ENCODE measurements at regions not wholly inside any gene's neighbourhood (a gene's known extent, or its start where the extent isn't known, plus 50 kb on each side); places are given as distances from the start of the nearest gene placed in this dataset.

DNA sequence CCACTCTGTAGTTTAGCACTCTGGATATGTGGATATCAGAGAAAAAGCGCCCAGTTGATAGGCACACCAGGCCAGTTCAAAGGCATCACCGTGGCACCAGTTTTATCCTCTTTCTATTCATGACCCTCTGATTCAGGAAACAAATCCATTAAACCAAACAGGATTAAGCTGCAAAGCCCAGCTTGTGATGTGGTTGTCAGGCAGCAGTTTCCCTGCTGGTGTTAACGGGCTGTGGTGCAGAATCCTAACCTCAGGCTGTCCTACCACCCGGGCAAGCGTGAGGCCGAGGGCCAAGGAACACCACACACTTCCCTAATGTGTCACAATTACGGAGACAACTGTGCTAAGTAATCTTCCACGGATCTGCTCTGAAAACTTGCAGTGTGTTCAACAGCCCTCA lies 209.1 kb downstream of the OLFM4 start:
- H3K23me2 ChIP-seq (ENCODE audit: low read depth, low read length), result no peaks in the 10 kb centered on the region
- no peak for FAIRE-seq
- H3K27ac ChIP-seq (ENCODE audit: low read depth, low read length), result no peak overlapping the region
- no peak overlapping the region for H2BK12ac ChIP-seq (ENCODE audit: low read depth, low read length)
- CTCF ChIA-PET (ENCODE audit: partially characterized antibody), result interaction anchor here (1.4 to 2.8 kb wide), 3 partner anchors 13 to 31 kb away, joined by 3 to 11 read pairs (median 8); no protein-coding TSS in a partner anchor
- H3K79me2 ChIP-seq (ENCODE audit: control insufficient read depth in 1 of 2, insufficient read depth in 2 of 2, low read length in 2 of 2), result no peaks in the 10 kb centered on the region
- DNase-seq (ENCODE audit: low read depth in 1 of 2, low spot score in 2 of 2), result no peak
- H2BK5ac ChIP-seq (ENCODE audit: low read depth, low read length), result no peak overlapping the region
- no peaks in the 10 kb centered on the region for H3K36me3 ChIP-seq (ENCODE audit: control insufficient read depth in 2 of 4, insufficient read depth in 4 of 4, low read length in 3 of 4)
- no peak overlapping the region for H3K9ac ChIP-seq (replicated peaks in 1 of 4; ENCODE audit: extremely low read depth in 1 of 4, low read depth in 3 of 4, low read length in 3 of 4)
- H2BK120ac ChIP-seq (replicated peaks; ENCODE audit: low read depth, low read length), result no peak overlapping the region
- H2AK5ac ChIP-seq (ENCODE audit: low read depth, low read length), result no peak overlapping the region
- H3K79me1 ChIP-seq (ENCODE audit: low read depth, low read length), result no peaks in the 10 kb centered on the region
- no peak overlapping the region for H4K91ac ChIP-seq (replicated peaks; ENCODE audit: insufficient read length, low read length)
- no peaks in the 10 kb centered on the region for H4K20me1 ChIP-seq (replicated peaks in 1 of 2; ENCODE audit: control insufficient read depth in 1 of 2, insufficient read depth in 2 of 2, low read length in 2 of 2)
- H3K23ac ChIP-seq (ENCODE audit: insufficient read length), result no peak overlapping the region
- H2BK15ac ChIP-seq (ENCODE audit: low read length), result no peak overlapping the region
- H3K56ac ChIP-seq (replicated peaks; ENCODE audit: insufficient read length, low read depth, low read length), result no peak overlapping the region
- no peak overlapping the region for H4K5ac ChIP-seq (ENCODE audit: insufficient read length, low read depth, low read length)
- no peak overlapping the region for H2BK20ac ChIP-seq (ENCODE audit: low read length)
- H3K18ac ChIP-seq (ENCODE audit: extremely low read depth, low read length), result no peak overlapping the region
- no peak overlapping the region for H2AFZ ChIP-seq (ENCODE audit: low read length)
- peaks cover 0 to 8% (median 0%) of the 10 kb centered on the region in 4 experiments; a peak in 3 of 7 replicates for H3K4me1 ChIP-seq (replicated peaks in 1 of 4; ENCODE audit: control insufficient read depth in 3 of 4, insufficient read depth in 4 of 4, low read length in 3 of 4)
- no peak overlapping the region for H3K4ac ChIP-seq (replicated peaks; ENCODE audit: insufficient read length, low read depth, low read length)
- no peak overlapping the region for H3K4me2 ChIP-seq (ENCODE audit: insufficient read depth in 1 of 2, low read depth in 2 of 2, low read length in 2 of 2)
- 77% methylated on average over 8 of the region's 8 CpGs; no CpG with 5 or more reads in 1 of the 2 experiments for WGBS, 2 experiments (ENCODE audit: extremely low coverage in 1 of 2, insufficient coverage in 1 of 2, insufficient read length in 1 of 2, insufficient replicate concordance in 2 of 2, low coverage in 1 of 2, low lambda C conversion rate in 2 of 2, missing lambda C conversion rate in 1 of 2)
- POLR2A ChIA-PET (ENCODE audit: partially characterized antibody), result no interaction called here
- no peak overlapping the region for H3K14ac ChIP-seq (ENCODE audit: insufficient read length)
- TF ChIP-seq SP1 (IDR thresholded peaks at IDR 0.05; ENCODE audit: low read depth, low read length), result no peak
- TF ChIP-seq GTF2F1 (IDR thresholded peaks at IDR 0.05; ENCODE audit: borderline replicate concordance, low read depth, low read length), result no peak
- no peak for TF ChIP-seq SRF (IDR thresholded peaks at IDR 0.05; ENCODE audit: low read depth, low read length)
- no peak for TF ChIP-seq NRF1 (IDR thresholded peaks at IDR 0.05; ENCODE audit: low read depth, low read length)
- TF ChIP-seq, protein P1, sequence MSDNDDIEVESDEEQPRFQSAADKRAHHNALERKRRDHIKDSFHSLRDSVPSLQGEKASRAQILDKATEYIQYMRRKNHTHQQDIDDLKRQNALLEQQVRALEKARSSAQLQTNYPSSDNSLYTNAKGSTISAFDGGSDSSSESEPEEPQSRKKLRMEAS (IDR thresholded peaks at IDR 0.05), result no peak
- no peaks in the 10 kb centered on the region for H3K9me3 ChIP-seq (ENCODE audit: insufficient read depth in 2 of 2, low read depth in 1 of 2, low read length in 1 of 2)
- H3K27me3 ChIP-seq (replicated peaks in 1 of 4; ENCODE audit: control insufficient read depth in 3 of 4, extremely low read depth in 1 of 4, insufficient read depth in 3 of 4, low read length in 3 of 4), result peaks cover 0 to 1% (median 0%) of the 10 kb centered on the region in 4 experiments; a peak in 1 of 7 replicates
- H4K8ac ChIP-seq (ENCODE audit: extremely low read depth, insufficient read depth, low read length), result no peak overlapping the region
- H3K4me3 ChIP-seq (ENCODE audit: extremely low read depth in 1 of 4, insufficient read depth in 2 of 4, low read depth in 3 of 4, low read length in 4 of 4), result no peak overlapping the region
